ENCODE measurements at regions not wholly inside any gene's neighbourhood (a gene's known extent, or its start where the extent isn't known, plus 50 kb on each side); places are given as distances from the start of the nearest gene placed in this dataset.

- Histone ChIP-seq H3K27me3 (ENCODE audit: control insufficient read depth in 2 of 2, insufficient read depth in 2 of 2, low read length in 2 of 2) (no peaks in the 10 kb centered on the region), H3K9ac (replicated peaks; ENCODE audit: extremely low read depth, insufficient read depth, low read length) (no peak overlapping the region), H3K27ac (ENCODE audit: insufficient read depth, low read depth, low read length) (no peak overlapping the region), H3K79me2 (ENCODE audit: control insufficient read depth, insufficient read depth, low read length) (no peaks in the 10 kb centered on the region), H4K20me1 (replicated peaks; ENCODE audit: control insufficient read depth, extremely low read depth, insufficient read depth, low read length) (no peaks in the 10 kb centered on the region), H3K4me2 (ENCODE audit: insufficient read depth, low read length) (no peak overlapping the region), H3K9me3 (replicated peaks; ENCODE audit: control insufficient read depth, insufficient read depth, low read length) (no peaks in the 10 kb centered on the region), H2AFZ (ENCODE audit: low read depth, low read length) (no peak overlapping the region), H3K36me3 (ENCODE audit: control insufficient read depth in 2 of 2, extremely low read depth in 1 of 2, insufficient read depth in 2 of 2, low read length in 2 of 2) (no peaks in the 10 kb centered on the region), H3K9me1 (replicated peaks; ENCODE audit: control insufficient read depth, extremely low read depth, insufficient read depth, low read length) (no peaks in the 10 kb centered on the region), H3K4me3 (replicated peaks in 1 of 3; ENCODE audit: insufficient read depth in 1 of 3, low read depth in 1 of 3, low read length in 3 of 3) (no peak overlapping the region), H3K4me1 (ENCODE audit: control insufficient read depth, extremely low read depth, insufficient read depth, low read length) (no peaks in the 10 kb centered on the region)
- DNase-seq (ENCODE audit: low read depth, low spot score), result no peak
- no peak for TF ChIP-seq GATA2 (IDR thresholded peaks at IDR 0.05; ENCODE audit: insufficient read depth, insufficient read length, low read depth, low read length)
- no peak for TF ChIP-seq JUN (IDR thresholded peaks at IDR 0.05; ENCODE audit: borderline replicate concordance, insufficient read depth, insufficient read length, low read depth)
- no peak for TF ChIP-seq POLR2A (IDR thresholded peaks at IDR 0.05; ENCODE audit: low read depth, low read length)
- TF ChIP-seq FOS (IDR thresholded peaks at IDR 0.05; ENCODE audit: borderline replicate concordance, insufficient read depth, low read length), result no peak
- TF ChIP-seq MAX (IDR thresholded peaks at IDR 0.05; ENCODE audit: insufficient read depth, insufficient read length), result no peak
- no peak for TF ChIP-seq POLR2AphosphoS5 (IDR thresholded peaks at IDR 0.05; ENCODE audit: insufficient read depth, low read depth, low read length)
- TF ChIP-seq EZH2 (IDR thresholded peaks at IDR 0.05; ENCODE audit: borderline replicate concordance, low read depth, low read length, severe bottlenecking), result no peak
- no peak for TF ChIP-seq CTCF (IDR thresholded peaks at IDR 0.05; ENCODE audit: extremely low read depth in 1 of 2, insufficient read depth in 1 of 2, low read depth in 1 of 2, low read length in 2 of 2)
- FAIRE-seq, result peak; percentile 12
- POLR2A ChIA-PET, result no interaction called here
- intact Hi-C loops (cut with micrococcal nuclease) (no loop called here), dilution Hi-C loops (cut with MboI; ENCODE audit: extremely low pct_ligation_motif_present, low sequenced_read_pairs) (no loop called here)
- CTCF ChIA-PET, result no interaction called here
- no TSS peak for BruUV-seq (replicated peaks)
Measured at GRCh38 chr3:182484682-182485081, 308.6 kb upstream of the ATP11B start.
